SKM-1 (cell line): ENCODE measurements at regions not wholly inside any gene's neighbourhood (a gene's known extent, or its start where the extent isn't known, plus 50 kb on each side); places are given as distances from the start of the nearest gene placed in this dataset.

Experiments
- DNase-seq: peaks from one replicate; lab custom pipeline; 2025; ENCODE audit not compliant: unreplicated experiment; lab: John Stamatoyannopoulos, UW

DNA sequence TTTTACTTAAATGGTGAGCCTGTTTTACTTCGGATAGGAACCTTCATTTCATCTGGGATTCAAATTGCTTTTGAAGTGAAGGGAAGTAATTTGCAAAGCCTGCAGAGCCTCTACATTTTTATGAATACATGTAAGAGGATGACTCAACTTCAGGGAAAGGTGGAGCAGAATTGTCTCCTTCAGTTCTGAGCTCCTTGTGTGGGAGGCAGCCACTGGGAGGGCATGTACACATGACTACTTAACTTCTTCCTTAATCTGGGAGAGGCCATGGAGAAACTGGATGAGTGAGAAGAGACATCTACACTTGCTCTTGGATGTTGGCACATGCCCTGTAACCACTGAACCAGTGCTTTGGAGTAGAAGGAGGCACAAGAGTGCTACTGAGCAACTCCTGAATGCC lies 145.1 kb upstream of the NRSN1 start:
- no peak for DNase-seq

DNA sequence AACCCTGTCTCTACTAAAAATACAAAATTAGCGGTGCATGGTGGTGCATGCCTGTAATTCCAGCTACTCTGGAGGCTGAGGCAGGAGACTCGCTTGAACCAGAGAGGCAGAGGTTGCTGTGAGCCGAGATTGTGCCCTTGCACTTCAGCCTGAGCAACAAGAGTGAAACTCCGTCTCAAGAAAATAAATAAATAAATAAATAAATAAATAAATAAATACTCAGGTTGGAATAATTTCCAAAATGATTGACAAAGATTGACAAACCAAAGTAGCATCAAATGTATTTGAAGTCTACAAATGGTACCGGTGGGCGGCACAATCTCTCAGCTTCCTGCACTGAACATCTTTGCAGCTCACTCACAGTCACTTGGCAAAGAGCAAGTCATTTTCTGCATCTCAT lies 144.1 kb upstream of the NRSN1 start:
- no peak for DNase-seq

DNA sequence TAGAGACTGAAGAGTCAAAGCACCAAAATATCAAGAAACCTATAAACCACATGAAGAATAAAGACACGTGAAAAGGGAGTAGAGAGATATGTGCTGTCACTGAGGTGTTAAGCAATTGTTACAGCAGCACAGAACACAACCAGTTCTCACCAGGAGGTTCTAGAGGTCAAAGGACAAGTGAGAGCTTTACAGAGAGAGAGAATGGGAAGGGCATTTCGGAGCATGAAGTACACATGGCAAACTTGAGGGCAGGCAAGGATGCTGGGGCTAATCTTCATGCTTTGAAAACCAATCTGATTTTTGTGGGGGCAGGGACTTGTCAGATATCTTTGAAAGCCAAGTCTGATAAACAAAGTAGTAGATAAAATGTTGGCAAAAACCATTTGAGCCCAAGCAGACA lies 142.3 kb upstream of the NRSN1 start:
- no peak for DNase-seq

DNA sequence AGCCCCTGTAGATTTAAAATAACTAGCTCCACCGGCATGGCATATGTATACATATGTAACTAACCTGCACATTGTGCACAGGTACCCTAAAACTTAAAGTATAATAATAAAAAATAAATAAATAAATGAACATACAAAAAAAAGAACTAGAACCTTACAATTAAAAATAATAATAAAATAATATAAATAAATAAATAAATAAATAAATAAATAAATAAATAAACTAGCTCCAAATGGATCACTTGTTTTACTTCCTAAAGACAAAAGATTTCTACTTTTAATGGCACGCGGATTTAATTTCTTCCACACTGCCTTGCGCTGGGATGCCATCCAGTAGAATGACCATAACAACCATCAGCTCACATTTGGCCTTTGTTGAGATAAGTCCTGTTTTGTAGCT lies 141.0 kb upstream of the NRSN1 start:
- no peak for DNase-seq

DNA sequence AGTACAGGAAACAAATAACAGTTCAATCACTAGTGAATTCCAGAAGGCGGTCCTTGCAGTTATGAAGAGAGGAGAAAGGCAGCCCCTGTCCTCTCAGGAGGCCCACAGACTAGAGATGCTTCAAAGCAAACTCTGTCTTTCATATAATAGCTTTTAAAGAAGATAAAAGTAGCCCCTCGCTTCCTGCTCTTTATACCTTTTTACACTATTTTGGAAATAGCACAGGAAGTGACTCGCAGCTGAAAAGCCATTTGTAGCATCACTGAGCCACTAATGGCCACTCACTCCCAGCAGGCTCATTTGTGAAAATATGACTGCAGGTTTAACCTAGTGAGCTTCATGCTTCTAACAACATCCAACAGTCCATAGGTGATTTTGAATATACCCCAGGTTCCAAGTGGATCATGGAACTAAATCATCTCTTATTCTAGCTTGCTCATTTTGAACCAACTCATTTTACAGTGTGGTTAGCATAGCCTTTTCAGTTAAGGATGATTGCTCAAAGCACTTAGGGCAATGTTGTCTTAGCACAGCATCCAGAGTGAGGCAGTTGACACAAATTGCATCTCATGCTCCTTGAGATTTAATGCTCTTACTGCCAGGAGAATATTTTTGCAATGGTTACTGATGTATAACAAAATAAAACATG lies 136.0 kb upstream of the NRSN1 start:
- no peak for DNase-seq

DNA sequence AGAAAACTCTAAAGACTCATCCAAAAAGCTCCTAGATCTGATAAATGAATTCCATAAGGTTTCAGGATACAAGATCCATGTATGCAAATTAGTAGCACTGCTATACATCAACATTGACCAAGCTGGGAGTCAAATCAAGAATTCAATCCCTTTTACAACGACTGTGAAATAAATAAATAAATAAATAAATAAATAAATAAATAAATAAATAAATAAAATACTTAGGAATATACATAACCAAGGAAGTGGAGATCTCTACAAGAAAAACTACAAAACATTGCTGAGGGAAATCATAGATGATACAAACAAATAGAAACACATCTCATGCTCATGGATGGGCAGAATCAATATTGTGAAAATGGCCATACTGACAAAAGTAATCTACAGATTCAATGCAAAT lies 132.0 kb upstream of the NRSN1 start:
- no peak for DNase-seq

DNA sequence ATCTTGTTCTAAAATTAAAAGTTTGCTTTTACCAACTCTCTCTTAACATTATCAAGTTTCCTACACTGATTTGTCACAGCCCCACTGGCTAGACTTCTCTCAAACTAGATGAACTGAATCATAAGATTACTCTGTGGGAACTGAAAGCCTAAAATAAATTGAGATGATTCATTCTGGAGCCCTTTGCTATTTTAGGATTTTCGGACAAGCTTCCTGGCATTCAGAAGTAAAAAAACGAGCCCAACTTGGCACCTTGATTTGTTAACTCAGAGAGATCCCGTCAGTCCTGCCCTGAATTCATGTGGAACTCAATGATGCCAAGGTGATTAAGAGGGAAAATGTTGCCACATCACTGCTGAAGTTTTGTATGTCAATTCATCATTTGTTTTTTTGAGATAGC lies 122.0 kb upstream of the NRSN1 start:
- no peak for DNase-seq

DNA sequence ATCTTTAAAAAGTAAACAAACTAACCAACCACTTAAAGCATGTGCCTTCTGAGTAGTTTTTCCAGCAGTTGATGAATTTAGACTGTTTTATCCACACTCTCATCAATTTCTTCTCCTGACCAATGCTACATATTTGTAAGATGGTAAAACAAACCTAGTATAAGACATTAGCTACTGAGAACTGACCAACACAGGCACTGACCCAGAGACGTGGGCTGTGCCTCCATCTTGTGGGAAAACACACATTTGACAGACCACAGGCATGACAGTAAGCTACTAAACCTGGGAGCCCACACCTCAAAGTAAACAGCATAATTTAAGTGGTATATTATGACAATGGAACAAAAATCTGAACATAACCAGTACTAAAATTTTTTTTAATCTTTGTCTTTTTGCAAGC lies 121.4 kb upstream of the NRSN1 start:
- no peak for DNase-seq

DNA sequence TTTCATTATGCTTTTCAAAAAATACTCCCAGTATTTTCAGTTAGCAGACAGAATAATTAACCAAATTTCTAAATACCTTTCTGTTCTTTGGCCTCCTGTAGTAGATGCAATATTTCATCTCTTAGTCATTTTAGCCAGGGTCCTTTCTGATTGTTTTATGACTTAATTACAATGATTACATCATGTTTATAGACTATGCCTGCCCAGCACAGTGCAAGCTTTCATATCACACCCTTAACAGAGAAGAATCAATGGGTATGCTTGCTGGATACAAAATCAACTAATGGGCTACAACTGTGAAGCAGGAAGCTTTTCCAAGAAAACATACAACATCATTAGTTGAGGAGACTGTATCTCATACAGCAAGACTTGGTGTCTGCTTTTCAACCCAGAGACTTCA lies 119.8 kb upstream of the NRSN1 start:
- no peak for DNase-seq

DNA sequence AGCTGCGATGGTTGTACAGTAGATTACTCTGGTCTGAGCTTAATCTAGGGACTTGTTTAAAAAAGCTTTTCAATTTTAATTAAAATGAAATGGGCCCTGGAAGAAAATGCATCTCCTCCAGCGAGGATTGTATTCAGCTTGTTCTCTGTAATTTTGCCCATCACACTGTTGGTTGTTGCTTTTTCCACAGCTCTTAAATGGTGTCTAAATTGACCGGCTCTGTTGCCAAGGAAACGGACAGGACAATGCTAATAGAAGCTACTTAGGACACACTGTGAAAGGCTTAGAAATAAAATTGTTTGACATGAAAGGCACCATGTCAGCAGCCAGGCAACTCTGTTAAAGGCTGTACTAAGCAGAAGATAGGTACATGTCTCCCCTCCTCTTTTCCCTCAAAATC lies 116.7 kb upstream of the NRSN1 start:
- no peak for DNase-seq

DNA sequence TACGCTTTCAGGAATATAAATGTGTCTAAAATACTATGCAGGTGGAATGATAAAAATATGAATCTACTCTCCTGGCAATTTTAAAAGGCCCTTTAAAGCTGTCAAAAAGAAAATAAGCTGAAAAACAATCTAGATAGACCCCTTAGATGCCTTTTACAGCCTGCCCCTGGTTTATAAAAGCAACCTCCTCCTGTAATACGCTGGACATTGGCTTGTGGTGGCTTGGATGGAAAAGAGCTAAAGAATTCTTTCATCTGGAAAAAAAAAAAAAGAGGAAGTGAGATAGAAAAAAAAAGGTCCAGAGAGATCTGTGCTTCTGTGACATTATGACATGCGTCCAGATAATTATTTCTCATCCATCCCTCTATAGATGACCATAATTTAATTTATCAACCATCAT lies 115.9 kb upstream of the NRSN1 start:
- DNase-seq, result no peak

DNA sequence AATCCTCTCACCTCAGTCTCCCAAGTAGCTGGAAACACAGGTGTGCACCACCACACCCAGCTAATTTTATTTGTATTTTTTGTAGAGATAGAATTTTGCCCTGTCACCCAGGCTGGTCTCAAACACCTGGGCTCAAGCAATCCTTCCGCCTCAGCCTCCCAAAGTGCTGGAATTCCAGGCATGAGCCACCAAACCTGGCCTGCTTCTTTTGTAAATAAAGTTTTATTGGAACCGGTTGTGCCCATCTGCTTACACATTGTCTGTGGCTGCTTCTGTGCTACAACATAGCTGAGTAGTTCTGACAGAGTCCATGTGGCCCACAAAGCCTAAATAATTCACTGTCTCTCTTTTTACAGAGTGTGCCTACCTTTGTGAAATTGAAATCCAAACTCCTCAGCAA lies 109.7 kb upstream of the NRSN1 start:
- DNase-seq, result no peak

DNA sequence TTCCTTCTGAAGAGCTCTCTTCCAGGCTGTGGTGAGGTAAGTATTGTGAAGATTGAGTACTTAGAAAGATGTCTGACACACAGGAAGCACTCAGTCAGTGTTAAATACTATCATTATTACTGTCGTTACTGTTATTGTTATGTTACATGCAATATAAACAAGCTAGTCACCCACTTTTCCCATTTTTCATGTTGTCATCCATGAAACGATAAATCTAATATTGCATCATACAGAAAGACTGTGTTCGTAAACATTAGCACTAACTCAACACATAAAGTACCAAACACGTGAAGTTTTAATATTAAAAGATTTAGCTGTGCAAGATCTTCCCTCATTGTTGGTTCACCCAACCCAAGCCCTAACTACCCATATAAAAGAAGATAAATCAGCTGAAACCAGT lies 109.2 kb upstream of the NRSN1 start:
- no peak for DNase-seq

DNA sequence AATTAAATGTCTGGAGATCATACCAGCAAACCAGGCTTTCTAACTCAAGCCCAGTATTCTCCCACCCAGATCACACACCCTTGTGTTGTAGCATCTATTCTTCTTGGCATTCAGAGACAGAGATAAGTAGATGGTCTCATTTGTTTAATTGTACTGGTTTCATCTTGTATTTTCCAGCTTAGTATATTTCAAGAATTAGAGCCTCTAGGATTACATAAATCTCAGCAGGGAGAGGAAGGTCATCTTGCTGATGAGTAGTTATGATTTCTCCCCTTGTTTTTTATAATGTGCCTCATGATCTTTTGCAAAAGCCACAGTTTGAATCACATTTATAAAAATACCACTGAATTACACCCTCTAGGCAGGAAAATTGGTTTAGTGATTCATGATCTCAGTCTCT lies 106.6 kb upstream of the NRSN1 start:
- no peak for DNase-seq

DNA sequence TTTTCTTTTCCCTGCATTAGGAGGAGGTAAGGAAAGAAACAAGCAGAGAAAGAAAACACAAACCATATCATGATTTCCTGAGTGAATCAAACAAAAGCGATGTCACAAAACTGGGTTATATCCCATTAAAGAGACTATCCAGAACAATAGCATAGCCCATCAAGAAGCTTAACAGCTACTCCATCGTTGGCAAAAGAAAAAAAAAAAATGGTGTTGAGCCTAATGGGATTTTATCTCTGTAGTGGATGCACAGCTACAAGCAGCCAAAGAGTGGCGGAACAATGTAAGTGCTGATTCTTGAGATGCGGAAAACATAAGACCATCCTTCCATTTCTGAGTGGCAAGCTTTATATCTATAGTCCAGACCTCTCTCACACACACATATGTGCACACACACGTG lies 106.2 kb upstream of the NRSN1 start:
- DNase-seq, result no peak

DNA sequence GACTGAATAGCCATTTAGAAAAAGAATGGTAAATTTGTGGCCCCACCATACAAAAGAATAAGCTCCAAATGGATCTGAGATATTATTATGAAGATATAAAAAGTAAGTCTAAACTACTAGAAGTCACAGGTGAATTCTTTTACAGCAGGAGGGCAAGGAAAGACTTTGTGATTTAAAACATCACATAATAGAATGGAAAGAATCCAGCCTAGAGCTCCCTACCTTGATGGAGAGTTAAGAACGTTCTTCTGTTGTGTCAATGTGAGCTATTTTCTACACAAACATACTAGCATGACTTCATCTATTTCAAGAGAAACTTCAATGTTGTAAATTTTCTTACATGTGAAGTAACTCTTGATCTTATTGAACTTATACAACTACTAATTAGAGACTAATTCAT lies 100.0 kb upstream of the NRSN1 start:
- DNase-seq, result no peak

DNA sequence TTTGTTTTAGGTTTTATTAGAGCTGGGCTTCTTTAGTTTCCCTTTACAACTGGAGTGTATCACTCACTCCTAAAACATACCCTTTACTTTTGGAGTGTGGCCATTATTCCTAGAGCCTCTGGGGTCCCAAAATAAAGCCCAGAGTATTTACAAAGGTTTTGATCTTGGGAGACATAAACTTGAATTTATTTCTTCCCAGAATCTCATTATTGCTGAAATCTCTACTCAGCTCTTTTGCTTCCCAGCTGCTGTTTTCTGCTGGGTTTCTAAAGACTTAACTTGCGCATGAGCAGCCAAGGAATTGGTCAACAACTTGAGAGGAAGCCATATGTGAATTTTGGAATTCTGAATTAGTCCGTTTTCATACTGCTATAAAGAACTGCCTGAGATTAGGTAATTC lies 94.5 kb upstream of the NRSN1 start:
- DNase-seq, result no peak

DNA sequence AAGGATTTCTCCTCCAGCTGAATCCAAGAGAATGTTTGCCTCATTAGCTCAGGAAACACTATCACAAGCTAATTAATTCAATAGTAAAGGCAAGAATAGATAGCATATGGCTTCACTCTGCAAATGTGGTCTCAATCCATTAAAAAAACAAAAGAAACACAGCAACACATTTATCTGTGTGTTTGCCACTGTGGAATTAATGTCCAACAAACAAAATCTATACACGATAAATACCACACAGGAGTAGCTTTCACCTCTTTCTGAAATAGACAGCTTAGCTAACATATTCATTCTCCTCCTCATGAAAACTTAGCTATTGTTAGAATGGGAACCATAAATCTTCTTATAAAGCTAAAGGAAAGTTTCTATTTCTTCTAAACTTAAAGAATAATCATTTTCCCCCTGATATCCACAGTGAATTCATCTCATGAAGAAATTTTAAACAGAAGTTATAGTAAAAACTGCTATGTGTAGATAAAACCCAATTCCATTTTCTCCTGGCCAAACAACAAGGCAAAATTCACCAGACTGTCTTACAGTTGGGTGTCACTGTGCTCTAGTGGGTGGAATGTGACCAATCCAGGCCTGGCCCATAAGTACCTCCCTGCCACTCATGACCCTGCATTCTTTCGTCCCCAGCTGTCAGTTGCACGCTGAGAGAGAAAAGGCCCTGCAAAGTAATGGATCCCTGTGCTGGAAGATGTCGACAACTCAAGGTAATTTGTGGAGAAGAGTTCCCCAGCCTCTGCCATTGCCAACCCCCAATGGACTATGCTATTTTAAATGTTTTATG lies 92.9 kb upstream of the NRSN1 start:
- DNase-seq, result no peak

DNA sequence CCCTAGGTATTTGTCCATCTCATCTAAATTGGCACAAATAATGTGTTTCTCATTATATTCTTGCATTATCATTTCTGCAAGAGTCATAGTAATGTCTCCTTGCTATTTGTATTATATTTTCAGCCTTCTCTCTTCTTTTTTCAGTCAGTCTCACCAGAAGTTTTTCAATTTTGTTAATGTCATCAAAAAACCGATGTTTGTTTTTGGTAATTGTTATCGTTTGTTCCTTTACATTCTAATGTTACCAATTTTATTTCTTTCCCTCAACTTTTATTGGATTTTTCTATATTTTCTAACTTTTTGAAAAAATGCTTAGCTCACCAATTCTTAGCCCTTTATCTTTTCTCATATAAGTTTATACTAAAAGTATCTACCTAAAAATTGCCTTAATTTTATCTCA lies 82.2 kb upstream of the NRSN1 start:
- no peak for DNase-seq

DNA sequence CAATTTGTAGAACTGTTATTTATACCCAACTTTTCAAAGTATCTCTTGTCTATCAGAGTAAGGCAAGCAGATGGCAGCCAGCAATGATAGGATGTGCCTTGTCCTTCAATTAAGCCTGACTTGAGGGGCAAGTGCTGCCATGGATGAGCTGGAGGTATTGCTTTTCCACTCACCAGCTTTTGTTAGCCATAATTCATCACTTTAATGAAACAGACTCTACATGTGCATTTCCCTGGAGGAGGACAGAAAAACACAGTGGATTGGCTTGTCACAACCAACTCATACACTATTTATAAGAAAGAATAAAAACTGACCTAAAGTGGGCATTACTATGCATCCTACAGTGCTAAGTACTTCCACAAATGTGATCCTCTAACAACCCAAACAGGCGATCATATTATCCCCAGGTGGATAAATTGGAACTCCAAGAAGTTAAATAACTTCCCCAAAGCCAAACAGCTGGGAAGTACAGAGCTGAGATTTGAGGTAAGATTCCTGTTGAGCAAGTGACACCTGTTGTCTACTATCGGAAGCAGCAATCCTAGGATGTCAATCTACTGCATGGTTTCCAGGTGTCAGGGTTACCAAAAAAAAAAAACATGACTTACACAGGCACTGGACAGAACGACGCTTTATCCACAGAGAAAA lies 73.9 kb upstream of the NRSN1 start:
- no peak for DNase-seq

DNA sequence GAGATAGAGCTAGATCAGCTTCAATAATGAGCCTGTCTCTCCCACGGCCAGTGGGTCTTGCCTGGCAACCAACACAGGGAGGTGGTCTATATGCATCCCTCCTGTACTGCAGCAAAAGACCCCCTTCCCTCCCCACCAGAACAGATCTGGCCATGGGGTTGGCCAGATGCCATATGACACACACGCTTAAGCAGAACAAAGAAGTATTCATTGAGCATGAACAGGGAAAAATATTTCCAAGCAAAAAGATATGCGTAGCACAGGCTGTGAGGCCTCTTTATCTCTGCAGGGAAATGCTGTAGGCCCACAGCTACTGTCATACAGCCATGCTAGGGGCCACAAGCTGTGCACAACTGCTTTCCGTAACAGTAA lies 73.4 kb upstream of the NRSN1 start:
- no peak for DNase-seq

DNA sequence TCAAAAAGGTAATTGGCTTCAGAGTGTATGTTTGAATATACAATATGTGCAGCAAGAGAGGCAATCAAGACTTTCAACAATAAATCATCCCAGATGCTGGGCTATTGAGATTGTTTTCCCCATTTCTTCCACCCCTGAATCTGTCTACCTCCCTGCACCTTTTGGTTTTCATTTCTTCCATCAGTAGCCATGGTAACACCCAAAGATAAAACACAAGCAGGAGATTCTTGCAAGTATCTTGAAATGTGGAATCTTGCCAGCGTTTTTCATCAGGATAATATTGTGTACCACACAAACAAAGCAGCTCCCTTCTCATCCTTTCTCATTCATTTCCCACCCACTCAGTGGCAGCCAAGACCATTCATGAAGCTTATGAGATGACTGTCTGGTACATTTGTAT lies 73.0 kb upstream of the NRSN1 start:
- DNase-seq, result no peak

DNA sequence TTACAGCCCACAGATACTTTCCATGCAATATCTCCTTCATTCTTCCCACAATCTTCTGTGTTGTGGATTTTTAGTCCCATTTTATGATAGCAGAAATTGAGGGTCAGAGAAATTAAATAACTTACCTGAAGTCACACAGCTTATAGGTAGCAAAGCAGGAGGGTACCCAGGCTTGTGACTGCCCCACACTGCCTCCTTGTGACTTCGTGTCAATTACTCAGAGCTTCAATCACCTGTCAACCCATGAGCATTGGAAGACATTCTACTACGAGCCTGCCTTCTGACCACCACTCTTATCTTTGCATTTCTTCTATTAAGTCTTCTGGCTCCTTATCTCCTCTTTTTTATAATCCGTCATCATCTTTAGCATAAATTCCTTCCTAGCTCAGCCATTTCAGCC lies 71.6 kb upstream of the NRSN1 start:
- no peak for DNase-seq
